ENCODE measurements at regions not wholly inside any gene's neighbourhood (a gene's known extent, or its start where the extent isn't known, plus 50 kb on each side); places are given as distances from the start of the nearest gene placed in this dataset.

- TF ChIP-seq GTF2F1 (IDR thresholded peaks at IDR 0.05; ENCODE audit: borderline replicate concordance, low read depth, low read length) (no peak), NRF1 (IDR thresholded peaks at IDR 0.05; ENCODE audit: low read depth, low read length) (no peak), ATF2 (IDR thresholded peaks at IDR 0.05; ENCODE audit: low read length) (0 out of 2 replicates have a peak, but pooled peaks have one; percentile 18), SAP30 (IDR thresholded peaks at IDR 0.05; ENCODE audit: insufficient read depth, insufficient replicate concordance, low read length) (no peak), NANOG (IDR thresholded peaks at IDR 0.05; ENCODE audit: insufficient read depth, low read depth, low read length, poor library complexity, severe bottlenecking) (no peak), EZH2 (IDR thresholded peaks at IDR 0.05; ENCODE audit: low read depth, low read length, severe bottlenecking) (no peak), SP1 (IDR thresholded peaks at IDR 0.05; ENCODE audit: low read depth, low read length) (peak; percentile 59; the same call in 1 of the 2 replicates), KDM4A (IDR thresholded peaks at IDR 0.05; ENCODE audit: low read depth, low read length, severe bottlenecking) (no peak), SIN3A (conservative IDR thresholded peaks at IDR 0.05 in 1 of 2, IDR thresholded peaks at IDR 0.05 in 1 of 2; ENCODE audit: low read depth in 1 of 2, low read length in 2 of 2) (no peak), MAX (IDR thresholded peaks at IDR 0.05) (no peak), BACH1 (IDR thresholded peaks at IDR 0.05; ENCODE audit: low read length) (no peak), CBX8 (IDR thresholded peaks at IDR 0.05; ENCODE audit: borderline replicate concordance, low read depth, low read length) (no peak), RAD21 (IDR thresholded peaks at IDR 0.05 in 1 of 2, conservative IDR thresholded peaks at IDR 0.05 in 1 of 2; ENCODE audit: low read depth in 2 of 2, low read length in 2 of 2) (no peak), SRF (IDR thresholded peaks at IDR 0.05; ENCODE audit: low read depth, low read length) (peak; percentile 98), PHF8 (conservative IDR thresholded peaks at IDR 0.05; ENCODE audit: low read depth, low read length) (no peak), E2F6 (IDR thresholded peaks at IDR 0.05) (no peak)
Observed at GRCh38 chr6:126181173-126181741, 158.7 kb upstream of the CENPW start (continued).

All from H1 (cell line).